ENCODE measurements at regions not wholly inside any gene's neighbourhood (a gene's known extent, or its start where the extent isn't known, plus 50 kb on each side); places are given as distances from the start of the nearest gene placed in this dataset.

DNA sequence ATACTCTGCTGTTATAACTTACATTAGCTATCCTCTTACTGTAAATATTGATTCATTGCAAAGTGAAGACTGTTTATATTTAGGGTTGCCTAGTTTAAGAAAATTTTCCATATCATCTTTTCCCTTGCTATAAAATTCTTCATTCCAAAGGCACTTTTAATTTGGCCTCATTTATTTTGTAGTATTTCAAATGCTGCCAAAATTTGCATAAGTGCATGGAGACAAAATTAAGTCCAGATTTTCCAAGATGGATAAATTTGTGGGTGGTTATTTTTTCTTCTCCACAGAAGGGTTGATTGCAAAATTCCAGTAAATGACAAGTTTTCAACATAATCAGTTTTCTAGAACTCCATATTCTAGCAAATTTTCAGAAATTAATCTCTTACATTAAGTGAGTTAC, 141.5 kb upstream of the MTAP start:
- Mint-ChIP-seq H3K27me3 (peaks cover 8% of the 10 kb centered on the region), H3K4me3 (no peak overlapping the region), H3K27ac (no peak overlapping the region), H3K4me1 (no peaks in the 10 kb centered on the region), H3K9me3 (ENCODE audit: insufficient read depth) (no peaks in the 10 kb centered on the region)
- intact Hi-C loops (cut with micrococcal nuclease) = no loop called here
- TF ChIP-seq EZH2 (IDR thresholded peaks at IDR 0.05; ENCODE audit: borderline replicate concordance, insufficient read depth, low read depth, low read length, poor library complexity, severe bottlenecking) = no peak
- Histone ChIP-seq H3K9ac (ENCODE audit: low read length) (no peak overlapping the region), H3K4me3 (ENCODE audit: control extremely low read depth in 1 of 5, extremely low read depth in 1 of 5, insufficient read depth in 1 of 5, low read depth in 2 of 5, low read length in 4 of 5) (no peak overlapping the region), H3K4me1 (ENCODE audit: control insufficient read depth in 2 of 2, insufficient read depth in 2 of 2, low read length in 2 of 2) (no peaks in the 10 kb centered on the region), H3K79me2 (ENCODE audit: control insufficient read depth, insufficient read depth, low read length) (no peaks in the 10 kb centered on the region), H3K4me2 (replicated peaks; ENCODE audit: low read depth, low read length, poor library complexity, severe bottlenecking) (no peak overlapping the region), H3K9me3 (ENCODE audit: control extremely low read depth in 1 of 3, control insufficient read depth in 2 of 3, insufficient read depth in 1 of 3, low read length in 2 of 3) (no peaks in the 10 kb centered on the region), H3K36me3 (replicated peaks in 1 of 2; ENCODE audit: control extremely low read depth in 1 of 2, control insufficient read depth in 1 of 2, extremely low read depth in 1 of 2, insufficient read depth in 2 of 2, low read length in 1 of 2) (no peaks in the 10 kb centered on the region), H3K27ac (ENCODE audit: low read length in 2 of 2) (no peak overlapping the region), H2AFZ (ENCODE audit: insufficient read depth, low read depth, low read length, poor library complexity, severe bottlenecking) (no peak overlapping the region), H3K27me3 (replicated peaks in 1 of 4; ENCODE audit: control extremely low read depth in 1 of 4, control insufficient read depth in 3 of 4, insufficient read depth in 4 of 4, low read length in 3 of 4) (no peaks in the 10 kb centered on the region), H4K20me1 (ENCODE audit: control insufficient read depth, insufficient read depth, low read length, poor library complexity, severe bottlenecking) (no peaks in the 10 kb centered on the region)
- DNase-seq (no peak), ATAC-seq (ENCODE audit: low read depth) (no peak)
- POLR2A ChIA-PET = no interaction called here
- CTCF ChIA-PET = no interaction called here

- DNase-seq (no peak), ATAC-seq (ENCODE audit: low read depth) (no peak)
- TF ChIP-seq EZH2 (IDR thresholded peaks at IDR 0.05; ENCODE audit: borderline replicate concordance, insufficient read depth, low read depth, low read length, poor library complexity, severe bottlenecking) (no peak), CTCF (IDR thresholded peaks at IDR 0.05) (no peak)
- Histone ChIP-seq H3K27ac (ENCODE audit: low read length in 2 of 2) (no peak overlapping the region), H3K79me2 (ENCODE audit: control insufficient read depth, insufficient read depth, low read length) (no peaks in the 10 kb centered on the region), H3K9me3 (ENCODE audit: control extremely low read depth in 1 of 3, control insufficient read depth in 2 of 3, insufficient read depth in 1 of 3, low read length in 2 of 3) (no peaks in the 10 kb centered on the region), H3K4me2 (replicated peaks; ENCODE audit: low read depth, low read length, poor library complexity, severe bottlenecking) (no peak overlapping the region), H3K4me1 (ENCODE audit: control insufficient read depth in 2 of 2, insufficient read depth in 2 of 2, low read length in 2 of 2) (no peaks in the 10 kb centered on the region), H2AFZ (ENCODE audit: insufficient read depth, low read depth, low read length, poor library complexity, severe bottlenecking) (no peak overlapping the region), H3K9ac (ENCODE audit: low read length) (no peak overlapping the region), H4K20me1 (ENCODE audit: control insufficient read depth, insufficient read depth, low read length, poor library complexity, severe bottlenecking) (no peaks in the 10 kb centered on the region), H3K4me3 (ENCODE audit: control extremely low read depth in 1 of 5, extremely low read depth in 1 of 5, insufficient read depth in 1 of 5, low read depth in 2 of 5, low read length in 4 of 5) (no peak overlapping the region), H3K27me3 (replicated peaks in 1 of 4; ENCODE audit: control extremely low read depth in 1 of 4, control insufficient read depth in 3 of 4, insufficient read depth in 4 of 4, low read length in 3 of 4) (no peaks in the 10 kb centered on the region), H3K36me3 (replicated peaks in 1 of 2; ENCODE audit: control extremely low read depth in 1 of 2, control insufficient read depth in 1 of 2, extremely low read depth in 1 of 2, insufficient read depth in 2 of 2, low read length in 1 of 2) (no peaks in the 10 kb centered on the region)
- intact Hi-C loops (cut with micrococcal nuclease) = no loop called here
- ChIA-PET CTCF (no interaction called here), POLR2A (no interaction called here)
- Mint-ChIP-seq H3K4me3 (no peak overlapping the region), H3K4me1 (no peaks in the 10 kb centered on the region), H3K27ac (no peak overlapping the region), H3K9me3 (ENCODE audit: insufficient read depth) (no peaks in the 10 kb centered on the region), H3K27me3 (peaks cover 8% of the 10 kb centered on the region)
Observed at GRCh38 chr9:21661626-21662025, 140.8 kb upstream of the MTAP start.
